PC-9 (cell line): ENCODE measurements at regions not wholly inside any gene's neighbourhood (a gene's known extent, or its start where the extent isn't known, plus 50 kb on each side); places are given as distances from the start of the nearest gene placed in this dataset.
"Not testable (repeated sequence)": the region's sequence is repeated elsewhere in the genome, so short reads cannot be mapped to it uniquely, and the experiment has no call there.

ENCODE experiments used
- CTCF ChIP-seq: fragments of 200-600 bp; sonication (generic); conservative IDR thresholded peaks from 2 replicates; pipeline ENCODE4 v1.6.1; 2017; ENCODE audit warnings: mixed run types, antibody characterized with exemption, mild to moderate bottlenecking, moderate library complexity
- EZH2 ChIP-seq: fragments of 200-600 bp; sonication (generic); IDR thresholded peaks from 2 replicates; pipeline ENCODE4 v1.8.0; 2017; ENCODE audit warnings: antibody characterized with exemption, low read depth

GRCh38 chr9:40934480-40934879 lies 194.0 kb downstream of the FOXD4L6 start:
- not testable (repeated sequence) for TF ChIP-seq CTCF, EZH2
